ENCODE measurements at regions not wholly inside any gene's neighbourhood (a gene's known extent, or its start where the extent isn't known, plus 50 kb on each side); places are given as distances from the start of the nearest gene placed in this dataset.

DNA sequence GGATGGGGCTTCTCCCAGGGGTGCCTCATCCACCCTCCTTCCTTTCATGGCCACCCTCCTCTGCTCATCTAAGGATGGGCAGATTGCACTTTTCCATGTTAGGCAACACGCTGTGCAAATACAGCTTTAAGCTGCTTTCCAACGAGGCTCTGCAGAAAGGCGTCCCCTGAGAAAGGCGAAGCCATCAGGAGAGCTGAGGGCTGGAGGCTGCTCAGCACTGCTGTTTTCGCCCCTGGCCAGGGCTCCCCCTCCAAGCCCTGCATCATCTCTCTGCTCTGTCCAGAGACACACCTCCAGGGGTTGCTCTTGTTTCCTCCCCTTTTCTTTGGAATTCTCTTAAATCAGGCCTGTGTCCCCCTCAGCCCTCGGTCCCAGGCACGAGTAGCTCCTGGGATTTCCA lies 526.1 kb downstream of the CDH26 start:
- H2BK5ac ChIP-seq (ENCODE audit: low read length) = no peak overlapping the region
- H4K8ac ChIP-seq (ENCODE audit: low read depth, low read length) = no peak overlapping the region
- H3K27me3 ChIP-seq (ENCODE audit: control insufficient read depth in 3 of 3, insufficient read depth in 3 of 3, low read depth in 1 of 3, low read length in 3 of 3) = no peaks in the 10 kb centered on the region
- H2BK15ac ChIP-seq (ENCODE audit: low read length) = peak overlapping the region; percentile 8
- no peak for DNase-seq (ENCODE audit: low spot score)
- H3K4me1 ChIP-seq (ENCODE audit: control insufficient read depth in 2 of 2, insufficient read depth in 1 of 2, low read depth in 1 of 2, low read length in 2 of 2) = peaks cover 0 to 3% of the 10 kb centered on the region in 2 donors
- peak overlapping the region; percentile 7 for H2BK12ac ChIP-seq (ENCODE audit: low read length)
- H2AK5ac ChIP-seq (ENCODE audit: low read depth, low read length) = no peak overlapping the region
- no peaks in the 10 kb centered on the region for H3K9me3 ChIP-seq (replicated peaks in 1 of 2; ENCODE audit: control insufficient read depth in 2 of 2, insufficient read depth in 1 of 2, low read depth in 1 of 2, low read length in 2 of 2)
- no peak overlapping the region for H2AFZ ChIP-seq (ENCODE audit: low read length)
- no peak overlapping the region for H3K14ac ChIP-seq (ENCODE audit: low read length)
- WGBS, 2 donors (ENCODE audit: extremely low coverage in 2 of 2, insufficient read length in 2 of 2, insufficient replicate concordance in 1 of 2) = no CpG with 5 or more reads among the region's 7 CpGs
- no peaks in the 10 kb centered on the region for H3K79me1 ChIP-seq (ENCODE audit: low read depth, low read length)
- no peak overlapping the region for H3K27ac ChIP-seq (replicated peaks; ENCODE audit: low read length)
- H3K18ac ChIP-seq (ENCODE audit: low read length) = peak overlapping the region; percentile 78
- H3K9ac ChIP-seq (ENCODE audit: low read depth, low read length, poor library complexity) = no peak overlapping the region
- H3K4ac ChIP-seq (ENCODE audit: low read length) = no peak overlapping the region
- H2BK120ac ChIP-seq (ENCODE audit: low read depth, low read length) = no peak overlapping the region
- no peak overlapping the region for H3K4me3 ChIP-seq (ENCODE audit: low read length in 2 of 2)
- H3K23ac ChIP-seq (ENCODE audit: low read depth, low read length, poor library complexity) = no peak overlapping the region
- H4K91ac ChIP-seq (ENCODE audit: low read depth, low read length, poor library complexity) = no peak overlapping the region
- H3K4me2 ChIP-seq (ENCODE audit: insufficient read depth, low read length, poor library complexity, severe bottlenecking) = no peak overlapping the region
- no peaks in the 10 kb centered on the region for H3K36me3 ChIP-seq (replicated peaks in 1 of 2; ENCODE audit: control insufficient read depth in 2 of 2, insufficient read depth in 2 of 2, low read length in 2 of 2)

DNA sequence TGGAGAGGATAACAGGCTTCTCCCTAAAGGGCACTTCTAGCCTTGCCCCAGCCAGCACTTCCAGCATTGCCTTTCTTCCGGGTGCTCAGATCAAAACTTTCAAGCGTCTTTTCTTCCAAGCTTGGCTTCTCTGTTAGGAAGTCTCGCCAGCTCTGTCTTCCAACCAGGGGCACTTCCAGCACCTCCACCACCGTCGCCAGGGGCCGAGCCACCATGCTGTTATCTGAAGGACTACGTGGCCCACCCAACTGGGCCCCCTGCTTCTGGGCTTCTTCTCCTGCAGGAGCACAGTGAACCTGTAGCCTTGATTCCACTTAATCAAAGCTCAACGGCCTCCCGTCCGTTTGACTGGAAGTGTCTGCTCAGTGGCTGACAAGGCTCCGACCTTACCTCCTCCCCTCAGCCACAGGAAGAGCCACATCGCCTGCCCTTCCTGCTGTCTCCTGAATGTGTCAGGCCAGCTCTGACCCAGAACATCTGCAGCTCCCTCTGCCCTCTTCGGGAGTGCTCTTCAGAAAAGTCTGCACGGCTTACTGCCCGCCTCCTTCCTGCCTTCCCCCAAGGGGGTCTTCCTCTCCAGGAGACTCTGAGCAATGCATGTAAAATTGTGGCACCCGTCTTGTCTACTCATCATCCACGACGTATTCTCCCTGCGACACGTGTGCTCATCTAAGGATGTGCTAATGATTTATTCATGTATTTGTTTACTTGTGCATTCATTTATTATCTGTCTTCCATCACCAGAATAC lies 527.0 kb downstream of the CDH26 start:
- H2AK5ac ChIP-seq (ENCODE audit: low read depth, low read length) = no peak overlapping the region
- H2BK12ac ChIP-seq (ENCODE audit: low read length) = no peak overlapping the region
- H3K27me3 ChIP-seq (ENCODE audit: control insufficient read depth in 3 of 3, insufficient read depth in 3 of 3, low read depth in 1 of 3, low read length in 3 of 3) = no peaks in the 10 kb centered on the region
- H3K14ac ChIP-seq (ENCODE audit: low read length) = no peak overlapping the region
- no peak overlapping the region for H3K23ac ChIP-seq (ENCODE audit: low read depth, low read length, poor library complexity)
- no peaks in the 10 kb centered on the region for H3K79me1 ChIP-seq (ENCODE audit: low read depth, low read length)
- no peaks in the 10 kb centered on the region for H3K9me3 ChIP-seq (replicated peaks in 1 of 2; ENCODE audit: control insufficient read depth in 2 of 2, insufficient read depth in 1 of 2, low read depth in 1 of 2, low read length in 2 of 2)
- H3K9ac ChIP-seq (ENCODE audit: low read depth, low read length, poor library complexity) = no peak overlapping the region
- DNase-seq (ENCODE audit: low spot score) = no peak
- no peak overlapping the region for H3K4me2 ChIP-seq (ENCODE audit: insufficient read depth, low read length, poor library complexity, severe bottlenecking)
- H4K8ac ChIP-seq (ENCODE audit: low read depth, low read length) = no peak overlapping the region
- no peak overlapping the region for H2BK15ac ChIP-seq (ENCODE audit: low read length)
- no peak overlapping the region for H4K91ac ChIP-seq (ENCODE audit: low read depth, low read length, poor library complexity)
- H3K27ac ChIP-seq (replicated peaks; ENCODE audit: low read length) = no peak overlapping the region
- H3K4me1 ChIP-seq (ENCODE audit: control insufficient read depth in 2 of 2, insufficient read depth in 1 of 2, low read depth in 1 of 2, low read length in 2 of 2) = peaks cover 0 to 3% of the 10 kb centered on the region in 2 donors
- H3K36me3 ChIP-seq (replicated peaks in 1 of 2; ENCODE audit: control insufficient read depth in 2 of 2, insufficient read depth in 2 of 2, low read length in 2 of 2) = no peaks in the 10 kb centered on the region
- H2BK120ac ChIP-seq (ENCODE audit: low read depth, low read length) = no peak overlapping the region
- H2BK5ac ChIP-seq (ENCODE audit: low read length) = no peak overlapping the region
- no peak overlapping the region for H2AFZ ChIP-seq (ENCODE audit: low read length)
- no peak overlapping the region for H3K4me3 ChIP-seq (ENCODE audit: low read length in 2 of 2)
- no peak overlapping the region for H3K4ac ChIP-seq (ENCODE audit: low read length)
- WGBS, 2 donors (ENCODE audit: extremely low coverage in 2 of 2, insufficient read length in 2 of 2, insufficient replicate concordance in 1 of 2) = no CpG with 5 or more reads among the region's 20 CpGs
- H3K18ac ChIP-seq (ENCODE audit: low read length) = peak overlapping the region; percentile 24

DNA sequence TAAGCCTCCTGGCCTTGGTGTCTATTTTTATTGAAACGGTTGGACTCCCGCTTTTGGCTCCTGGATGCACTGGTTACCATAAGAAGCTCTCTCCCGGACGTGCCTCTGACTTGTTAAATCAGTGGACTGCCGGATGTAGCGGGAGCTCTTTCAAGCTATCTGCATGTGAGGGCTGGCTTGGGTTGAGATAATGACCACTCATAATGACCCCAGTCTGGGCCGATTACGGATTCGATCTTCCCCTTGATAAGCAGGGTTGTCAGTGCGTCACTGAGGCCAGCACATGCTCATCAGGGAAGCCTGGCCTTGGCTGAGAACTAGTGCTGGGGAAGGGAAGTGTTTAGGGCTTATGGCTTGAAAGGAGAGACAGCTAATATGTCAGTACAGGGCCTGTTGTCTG lies 528.1 kb downstream of the CDH26 start:
- Histone ChIP-seq H2BK120ac (ENCODE audit: low read depth, low read length) (no peak overlapping the region), H2AK5ac (ENCODE audit: low read depth, low read length) (no peak overlapping the region), H3K23ac (ENCODE audit: low read depth, low read length, poor library complexity) (no peak overlapping the region), H3K4me3 (ENCODE audit: low read length in 2 of 2) (no peak overlapping the region), H2AFZ (ENCODE audit: low read length) (no peak overlapping the region), H3K27ac (replicated peaks; ENCODE audit: low read length) (no peak overlapping the region), H3K4me2 (ENCODE audit: insufficient read depth, low read length, poor library complexity, severe bottlenecking) (no peak overlapping the region), H3K4ac (ENCODE audit: low read length) (no peak overlapping the region), H3K9ac (ENCODE audit: low read depth, low read length, poor library complexity) (no peak overlapping the region), H2BK12ac (ENCODE audit: low read length) (no peak overlapping the region), H4K8ac (ENCODE audit: low read depth, low read length) (no peak overlapping the region), H2BK5ac (ENCODE audit: low read length) (no peak overlapping the region), H3K79me1 (ENCODE audit: low read depth, low read length) (no peaks in the 10 kb centered on the region), H2BK15ac (ENCODE audit: low read length) (no peak overlapping the region), H4K91ac (ENCODE audit: low read depth, low read length, poor library complexity) (no peak overlapping the region), H3K4me1 (ENCODE audit: control insufficient read depth in 2 of 2, insufficient read depth in 1 of 2, low read depth in 1 of 2, low read length in 2 of 2) (peaks cover 0 to 3% of the 10 kb centered on the region in 2 donors), H3K36me3 (replicated peaks in 1 of 2; ENCODE audit: control insufficient read depth in 2 of 2, insufficient read depth in 2 of 2, low read length in 2 of 2) (no peaks in the 10 kb centered on the region), H3K18ac (ENCODE audit: low read length) (no peak overlapping the region), H3K14ac (ENCODE audit: low read length) (no peak overlapping the region), H3K9me3 (replicated peaks in 1 of 2; ENCODE audit: control insufficient read depth in 2 of 2, insufficient read depth in 1 of 2, low read depth in 1 of 2, low read length in 2 of 2) (no peaks in the 10 kb centered on the region), H3K27me3 (ENCODE audit: control insufficient read depth in 3 of 3, insufficient read depth in 3 of 3, low read depth in 1 of 3, low read length in 3 of 3) (no peaks in the 10 kb centered on the region)
- DNase-seq (ENCODE audit: low spot score) = no peak
- no CpG with 5 or more reads among the region's 10 CpGs for WGBS, 2 donors (ENCODE audit: extremely low coverage in 2 of 2, insufficient read length in 2 of 2, insufficient replicate concordance in 1 of 2)

DNA sequence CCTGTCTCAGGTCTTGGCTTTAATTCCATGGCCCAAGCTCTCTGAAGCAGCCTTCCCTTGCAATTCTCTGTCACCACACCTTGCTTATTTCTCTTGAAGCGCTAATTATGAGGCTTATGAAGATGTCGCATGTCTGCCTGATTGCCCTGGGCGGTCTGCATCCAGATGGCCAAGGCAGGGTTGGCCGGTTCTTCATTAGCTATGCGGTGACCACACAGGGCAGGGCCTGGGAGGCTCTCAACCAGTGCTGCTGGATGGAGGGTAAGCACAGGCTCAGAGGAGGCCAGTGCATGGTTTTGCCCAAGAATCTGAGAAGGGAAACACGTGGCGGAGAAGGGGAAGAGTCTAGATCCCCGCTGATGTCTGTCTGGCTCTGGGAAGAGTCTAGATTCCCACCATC lies 528.7 kb downstream of the CDH26 start:
- Histone ChIP-seq H2AK5ac (ENCODE audit: low read depth, low read length) (no peak overlapping the region), H3K4me1 (ENCODE audit: control insufficient read depth in 2 of 2, insufficient read depth in 1 of 2, low read depth in 1 of 2, low read length in 2 of 2) (peaks cover 0 to 5% of the 10 kb centered on the region in 2 donors)
- no CpG with 5 or more reads among the region's 8 CpGs for WGBS, 2 donors (ENCODE audit: extremely low coverage in 2 of 2, insufficient read length in 2 of 2, insufficient replicate concordance in 1 of 2)

More for the DNA sequence above, 528.7 kb downstream of the CDH26 start:
- H3K9me3 ChIP-seq (replicated peaks in 1 of 2; ENCODE audit: control insufficient read depth in 2 of 2, insufficient read depth in 1 of 2, low read depth in 1 of 2, low read length in 2 of 2) = no peaks in the 10 kb centered on the region
- H2AFZ ChIP-seq (ENCODE audit: low read length) = no peak overlapping the region
- no peaks in the 10 kb centered on the region for H3K27me3 ChIP-seq (ENCODE audit: control insufficient read depth in 3 of 3, insufficient read depth in 3 of 3, low read depth in 1 of 3, low read length in 3 of 3)
- no peak overlapping the region for H3K9ac ChIP-seq (ENCODE audit: low read depth, low read length, poor library complexity)
- H3K4ac ChIP-seq (ENCODE audit: low read length) = no peak overlapping the region
- H3K27ac ChIP-seq (replicated peaks; ENCODE audit: low read length) = no peak overlapping the region
- no peak overlapping the region for H3K14ac ChIP-seq (ENCODE audit: low read length)
- no peak overlapping the region for H2BK120ac ChIP-seq (ENCODE audit: low read depth, low read length)
- H4K91ac ChIP-seq (ENCODE audit: low read depth, low read length, poor library complexity) = no peak overlapping the region
- no peak for DNase-seq (ENCODE audit: low spot score)
- no peaks in the 10 kb centered on the region for H3K36me3 ChIP-seq (replicated peaks in 1 of 2; ENCODE audit: control insufficient read depth in 2 of 2, insufficient read depth in 2 of 2, low read length in 2 of 2)
- H3K4me2 ChIP-seq (ENCODE audit: insufficient read depth, low read length, poor library complexity, severe bottlenecking) = no peak overlapping the region
- no peak overlapping the region for H2BK5ac ChIP-seq (ENCODE audit: low read length)
- H2BK15ac ChIP-seq (ENCODE audit: low read length) = no peak overlapping the region
- no peaks in the 10 kb centered on the region for H3K79me1 ChIP-seq (ENCODE audit: low read depth, low read length)
- H3K18ac ChIP-seq (ENCODE audit: low read length) = no peak overlapping the region
- no peak overlapping the region for H4K8ac ChIP-seq (ENCODE audit: low read depth, low read length)
- H2BK12ac ChIP-seq (ENCODE audit: low read length) = no peak overlapping the region
- H3K4me3 ChIP-seq (ENCODE audit: low read length in 2 of 2) = no peak overlapping the region
- H3K23ac ChIP-seq (ENCODE audit: low read depth, low read length, poor library complexity) = no peak overlapping the region

Measured in neuronal stem cell (in vitro differentiated cells).